ENCODE measurements at regions not wholly inside any gene's neighbourhood (a gene's known extent, or its start where the extent isn't known, plus 50 kb on each side); places are given as distances from the start of the nearest gene placed in this dataset.

DNA sequence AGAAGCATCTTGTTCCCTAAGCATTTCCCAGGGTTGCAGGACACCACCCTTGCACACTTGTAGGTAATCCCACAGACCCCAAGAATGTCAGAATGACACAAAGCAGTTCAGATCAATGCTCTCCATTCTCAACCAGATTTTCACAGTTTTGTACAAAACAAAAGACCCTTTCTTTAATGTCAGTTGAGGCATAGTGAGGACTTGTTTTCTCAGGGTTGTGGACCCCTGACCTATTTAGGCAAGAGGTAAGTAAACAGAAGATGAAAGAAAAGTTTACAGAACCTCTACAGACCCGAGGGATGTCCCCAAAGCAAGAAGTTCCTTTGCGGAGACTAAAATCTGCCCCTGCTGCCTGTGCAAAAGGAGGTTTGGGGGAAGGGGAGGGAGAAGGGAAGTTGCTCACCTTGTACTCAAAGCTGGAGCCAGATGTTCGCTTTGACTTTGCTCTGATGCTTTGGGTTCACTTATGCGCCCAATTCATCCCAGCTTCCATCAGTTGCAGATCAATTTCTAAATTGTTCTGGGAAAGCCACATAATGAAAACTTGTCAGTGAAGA lies 635.4 kb downstream of the EPHA4 start:
- Histone ChIP-seq H3K4me2 (ENCODE audit: unreplicated experiment) (no peak overlapping the region), H3K79me2 (ENCODE audit: insufficient read depth) (no peaks in the 10 kb centered on the region), H4K20me1 (ENCODE audit: insufficient read depth) (no peaks in the 10 kb centered on the region), H2AFZ (no peak overlapping the region), H3K4me1 (ENCODE audit: insufficient read depth) (no peaks in the 10 kb centered on the region), H3K9ac (no peak overlapping the region), H3K27ac (no peak overlapping the region), H3F3A (ENCODE audit: insufficient read depth) (no peaks in the 10 kb centered on the region), H3K4me3 (no peak overlapping the region), H3K9me3 (ENCODE audit: low read depth) (no peaks in the 10 kb centered on the region), H3K27me3 (replicated peaks; ENCODE audit: insufficient read depth) (0 out of 2 replicates have a peak, but pooled peaks cover 7% of the 10 kb centered on the region), H3K9me2 (ENCODE audit: insufficient read depth) (no peaks in the 10 kb centered on the region), H3K36me3 (ENCODE audit: low read depth) (no peaks in the 10 kb centered on the region)
- in situ Hi-C loops (cut with MboI) = no loop called here
- TF ChIP-seq EZH2phosphoT487 (IDR thresholded peaks at IDR 0.05; ENCODE audit: insufficient read depth, low read depth) (no peak), EZH2 (IDR thresholded peaks at IDR 0.05; ENCODE audit: insufficient read depth, poor library complexity, severe bottlenecking) (no peak)
- no peak for DNase-seq
- 53 to 67% methylated on average over 4 of the region's 4 CpGs for WGBS, 2 experiments (ENCODE audit: low coverage in 1 of 2, low lambda C conversion rate in 2 of 2, missing lambda C conversion rate in 2 of 2)

DNA sequence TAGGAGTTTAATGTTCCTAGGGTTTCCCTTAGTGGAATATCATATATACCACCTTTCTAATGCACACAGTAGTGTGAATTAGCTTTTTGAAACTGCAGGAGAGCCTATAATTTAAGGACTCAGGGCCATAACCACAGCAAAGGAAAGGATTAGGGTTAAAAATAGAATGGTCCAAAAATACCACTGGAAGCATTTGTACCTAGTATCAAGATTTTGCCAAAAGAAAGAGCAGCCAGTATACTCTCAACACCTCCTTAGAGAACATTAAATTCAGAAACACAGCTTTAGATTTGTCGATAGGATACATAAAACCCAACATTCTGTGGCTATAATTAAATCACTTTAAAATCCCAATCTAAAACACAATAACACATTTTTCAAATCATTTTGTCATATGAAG lies 634.9 kb downstream of the EPHA4 start:
- no peak overlapping the region for H3K4me2 ChIP-seq (ENCODE audit: unreplicated experiment)
- H4K20me1 ChIP-seq (ENCODE audit: insufficient read depth) = no peaks in the 10 kb centered on the region
- 0 out of 2 replicates have a peak, but pooled peaks cover 7% of the 10 kb centered on the region for H3K27me3 ChIP-seq (replicated peaks; ENCODE audit: insufficient read depth)
- in situ Hi-C loops (cut with MboI) = no loop called here
- H3K36me3 ChIP-seq (ENCODE audit: low read depth) = no peaks in the 10 kb centered on the region
- TF ChIP-seq EZH2 (IDR thresholded peaks at IDR 0.05; ENCODE audit: insufficient read depth, poor library complexity, severe bottlenecking) (no peak), EZH2phosphoT487 (IDR thresholded peaks at IDR 0.05; ENCODE audit: insufficient read depth, low read depth) (no peak)
- H3K4me1 ChIP-seq (ENCODE audit: insufficient read depth) = no peaks in the 10 kb centered on the region
- H3K79me2 ChIP-seq (ENCODE audit: insufficient read depth) = no peaks in the 10 kb centered on the region
- no peak overlapping the region for H3K9ac ChIP-seq
- H3K27ac ChIP-seq = no peak overlapping the region
- no peak for DNase-seq
- H3K9me2 ChIP-seq (ENCODE audit: insufficient read depth) = no peaks in the 10 kb centered on the region
- H3K9me3 ChIP-seq (ENCODE audit: low read depth) = no peaks in the 10 kb centered on the region
- H3F3A ChIP-seq (ENCODE audit: insufficient read depth) = no peaks in the 10 kb centered on the region
- WGBS, 2 experiments (ENCODE audit: low coverage in 1 of 2, low lambda C conversion rate in 2 of 2, missing lambda C conversion rate in 2 of 2) = 36 to 42% methylated on average over 1 of the region's 1 CpG
- H3K4me3 ChIP-seq = no peak overlapping the region
- H2AFZ ChIP-seq = no peak overlapping the region

DNA sequence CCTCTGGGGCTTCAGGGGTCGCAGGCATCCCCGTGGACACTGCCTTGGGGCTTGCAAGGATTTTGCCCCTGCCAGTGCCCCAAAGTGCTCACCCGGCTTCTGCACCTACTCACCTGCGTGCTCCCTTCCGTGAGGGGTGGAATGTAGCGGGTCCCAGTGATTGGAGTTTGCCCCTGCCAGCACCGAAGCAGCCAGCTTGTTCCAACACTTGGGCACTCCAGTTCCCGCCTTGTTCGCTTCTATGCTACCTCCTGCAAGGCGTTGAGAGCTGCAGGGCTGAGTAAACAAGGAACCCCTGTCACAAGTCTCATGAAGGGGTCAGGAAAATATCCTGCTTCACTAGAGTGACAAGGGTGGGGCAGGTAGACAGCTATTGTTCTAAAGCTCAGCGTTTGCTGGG lies 631.5 kb downstream of the EPHA4 start:
- Histone ChIP-seq H3K27me3 (replicated peaks; ENCODE audit: insufficient read depth) (0 out of 2 replicates have a peak, but pooled peaks cover 7% of the 10 kb centered on the region), H3K9me3 (ENCODE audit: low read depth) (no peaks in the 10 kb centered on the region), H3K9ac (no peak overlapping the region), H3K36me3 (ENCODE audit: low read depth) (no peaks in the 10 kb centered on the region), H2AFZ (no peak overlapping the region), H3K4me2 (ENCODE audit: unreplicated experiment) (no peak overlapping the region), H3K27ac (no peak overlapping the region), H3K9me2 (ENCODE audit: insufficient read depth) (no peaks in the 10 kb centered on the region), H4K20me1 (ENCODE audit: insufficient read depth) (no peaks in the 10 kb centered on the region), H3K79me2 (ENCODE audit: insufficient read depth) (no peaks in the 10 kb centered on the region), H3K4me1 (ENCODE audit: insufficient read depth) (no peaks in the 10 kb centered on the region), H3F3A (ENCODE audit: insufficient read depth) (no peaks in the 10 kb centered on the region), H3K4me3 (no peak overlapping the region)
- in situ Hi-C loops (cut with MboI) = no loop called here
- 55 to 58% methylated on average over 11 of the region's 11 CpGs for WGBS, 2 experiments (ENCODE audit: low coverage in 1 of 2, low lambda C conversion rate in 2 of 2, missing lambda C conversion rate in 2 of 2)
- DNase-seq = no peak
- TF ChIP-seq EZH2 (IDR thresholded peaks at IDR 0.05; ENCODE audit: insufficient read depth, poor library complexity, severe bottlenecking) = no peak
- TF ChIP-seq EZH2phosphoT487 (IDR thresholded peaks at IDR 0.05; ENCODE audit: insufficient read depth, low read depth) = no peak

DNA sequence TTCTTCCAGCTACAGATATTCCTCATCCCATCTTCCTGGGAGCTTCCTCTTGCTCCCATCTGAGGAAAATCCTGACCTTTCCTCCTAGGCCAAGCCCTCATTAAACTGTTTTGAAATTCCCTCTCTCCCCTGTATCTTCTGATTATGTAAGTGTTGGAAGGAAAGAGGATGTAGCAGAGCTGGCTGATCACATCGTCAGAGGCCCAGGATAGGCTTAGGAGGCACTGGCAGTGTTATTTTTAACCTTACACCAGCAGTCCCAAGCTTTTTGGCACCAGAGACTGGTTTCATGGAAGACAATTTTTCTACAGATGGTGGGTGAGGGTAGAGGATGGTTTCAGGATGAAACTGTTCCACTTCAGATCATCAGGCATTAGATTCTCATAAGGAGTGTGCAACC lies 630.4 kb downstream of the EPHA4 start:
- H3K27me3 ChIP-seq (replicated peaks; ENCODE audit: insufficient read depth) = 0 out of 2 replicates have a peak, but pooled peaks cover 7% of the 10 kb centered on the region
- no peak overlapping the region for H3K4me3 ChIP-seq
- no peak overlapping the region for H3K27ac ChIP-seq
- no peaks in the 10 kb centered on the region for H3K9me3 ChIP-seq (ENCODE audit: low read depth)
- H3K9ac ChIP-seq = no peak overlapping the region
- H4K20me1 ChIP-seq (ENCODE audit: insufficient read depth) = no peaks in the 10 kb centered on the region
- no peaks in the 10 kb centered on the region for H3K79me2 ChIP-seq (ENCODE audit: insufficient read depth)
- 23 to 39% methylated on average over 1 of the region's 1 CpG for WGBS, 2 experiments (ENCODE audit: low coverage in 1 of 2, low lambda C conversion rate in 2 of 2, missing lambda C conversion rate in 2 of 2)
- no peaks in the 10 kb centered on the region for H3K36me3 ChIP-seq (ENCODE audit: low read depth)
- H3K4me2 ChIP-seq (ENCODE audit: unreplicated experiment) = no peak overlapping the region
- in situ Hi-C loops (cut with MboI) = no loop called here
- DNase-seq = no peak
- TF ChIP-seq EZH2phosphoT487 (IDR thresholded peaks at IDR 0.05; ENCODE audit: insufficient read depth, low read depth) (no peak), EZH2 (IDR thresholded peaks at IDR 0.05; ENCODE audit: insufficient read depth, poor library complexity, severe bottlenecking) (no peak)
- H3K4me1 ChIP-seq (ENCODE audit: insufficient read depth) = peaks cover under 1% of the 10 kb centered on the region; the same call in 1 of the 2 replicates
- H2AFZ ChIP-seq = no peak overlapping the region
- H3F3A ChIP-seq (ENCODE audit: insufficient read depth) = no peaks in the 10 kb centered on the region
- H3K9me2 ChIP-seq (ENCODE audit: insufficient read depth) = no peaks in the 10 kb centered on the region
